BJ (cell line): ENCODE measurements at regions not wholly inside any gene's neighbourhood (a gene's known extent, or its start where the extent isn't known, plus 50 kb on each side); places are given as distances from the start of the nearest gene placed in this dataset.
"Not testable (repeated sequence)": the region's sequence is repeated elsewhere in the genome, so short reads cannot be mapped to it uniquely, and the experiment has no call there.

Experiments used
- CTCF ChIA-PET: fragments of 350-600 bp; formaldehyde crosslinking; extraction: SDS; loops from one replicate; lab custom pipeline; 2021; ENCODE audit warnings: antibody characterized with exemption, inconsistent platforms; lab: Yijun Ruan, JAX
- POLR2A ChIA-PET: fragments of 300-600 bp; sonication (Branson Sonifier 250); formaldehyde crosslinking; extraction: SDS; loops from one replicate; lab custom pipeline; 2021; ENCODE audit warnings: antibody characterized with exemption; lab: Charles Lee
- DNase-seq: peaks from one replicate; pipeline ENCODE4 v3.0.0-alpha.2; 2011; ENCODE audit warnings: low read depth
- H3K27me3 ChIP-seq: 2 replicates; pipeline ENCODE4 v1.6.0; 2011; ENCODE audit warnings: low read length; ENCODE audit not compliant: control insufficient read depth, insufficient read depth
- H3K36me3 ChIP-seq: 2 replicates; pipeline ENCODE4 v1.5.1; 2011; ENCODE audit warnings: low read length; ENCODE audit not compliant: control insufficient read depth, insufficient read depth
- H3K4me3 ChIP-seq: 2 replicates; pipeline ENCODE4 v1.5.1; 2011; ENCODE audit warnings: low read depth, mild to moderate bottlenecking, control low read depth, low read length
- CTCF ChIP-seq: IDR thresholded peaks from 2 replicates; pipeline ENCODE4 v1.5.1; 2011; ENCODE audit warnings: low read depth, mild to moderate bottlenecking, control low read depth, inconsistent platforms, low read length, moderate library complexity; ENCODE audit not compliant: insufficient read depth

DNA sequence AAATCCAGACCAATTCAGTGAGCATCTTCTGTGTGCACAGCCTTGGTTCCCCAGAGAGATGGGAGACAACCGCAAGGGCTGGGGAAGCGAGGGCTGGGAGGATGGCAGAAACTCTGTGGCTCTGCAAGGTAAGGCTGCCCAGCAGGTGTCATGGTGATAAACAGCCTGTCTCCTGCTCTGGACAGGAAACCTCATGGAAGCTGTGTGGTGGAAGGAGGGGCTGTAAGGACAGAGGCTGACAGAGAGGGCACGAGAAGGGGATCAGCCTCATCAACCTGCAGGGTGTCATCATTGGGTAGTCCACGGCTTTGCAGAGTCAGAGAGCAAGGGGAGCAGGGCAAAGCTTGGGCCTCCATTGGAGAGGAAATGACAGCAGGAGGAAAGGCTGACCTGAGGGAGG is 138.4 kb upstream of the CADM1 start:
- ChIA-PET POLR2A (interaction anchor here (0.6 kb wide), 1 partner anchor 31 kb away, joined by 3 read pairs; no protein-coding TSS in a partner anchor), CTCF (interaction anchor here (1.1 kb wide), 1 partner anchor 574 kb away, joined by 3 read pairs; no protein-coding TSS in a partner anchor)
- H3K4me3 ChIP-seq, result no peak overlapping the region
- DNase-seq, result no peak
- H3K27me3 ChIP-seq, result peaks cover 36% of the 10 kb centered on the region
- TF ChIP-seq CTCF, result no peak
- no peaks in the 10 kb centered on the region for H3K36me3 ChIP-seq

- H3K27me3 ChIP-seq, result peaks cover 10% of the 10 kb centered on the region
- POLR2A ChIA-PET, result no interaction called here
- TF ChIP-seq CTCF, result no peak
- DNase-seq, result no peak
- CTCF ChIA-PET, result interaction anchor here (0.6 to 1.3 kb wide), 2 partner anchors 14 to 210 kb away, joined by 3 read pairs; no protein-coding TSS in a partner anchor
- H3K4me3 ChIP-seq, result no peak overlapping the region
- H3K36me3 ChIP-seq, result no peaks in the 10 kb centered on the region
Measured at GRCh38 chr11:115637599-115638241, 133.5 kb upstream of the CADM1 start.

DNA sequence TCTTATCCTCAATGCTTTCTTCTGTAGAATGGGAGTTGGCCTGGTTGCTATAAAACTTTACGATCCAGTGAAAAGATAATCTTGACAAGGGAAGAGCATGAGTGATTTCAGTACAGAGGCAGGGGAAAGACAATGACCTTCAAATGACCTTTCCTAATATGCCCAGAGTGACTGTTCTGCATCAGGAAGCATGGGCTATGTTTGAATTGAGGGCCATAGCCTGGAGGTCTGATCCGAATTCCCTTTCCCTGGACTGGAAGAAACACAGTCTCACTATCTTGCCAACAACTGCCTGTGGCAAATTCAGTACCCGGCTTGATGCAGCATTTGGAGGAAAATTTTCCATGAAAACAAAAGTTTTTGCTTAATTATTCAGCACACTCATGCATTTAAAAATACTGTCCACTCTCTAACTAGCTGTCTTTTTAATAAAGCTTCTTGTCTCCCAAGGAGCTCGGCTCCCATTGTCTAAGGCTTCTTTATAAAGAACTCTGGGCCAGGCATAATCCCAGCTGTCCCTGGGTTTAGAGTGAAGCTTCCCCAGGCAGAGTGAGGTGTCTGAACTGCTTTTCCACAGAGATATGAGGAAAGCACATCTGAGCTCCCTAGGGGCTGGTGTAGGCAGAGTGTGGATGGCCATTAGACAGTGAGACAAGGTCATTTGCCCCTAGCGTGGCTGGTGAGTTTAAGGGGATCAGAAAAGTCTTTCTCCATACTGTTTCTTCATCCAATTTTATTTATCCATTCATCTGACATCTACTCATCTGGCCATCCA is 132.7 kb upstream of the CADM1 start:
- DNase-seq, result no peak
- TF ChIP-seq CTCF, result no peak
- Histone ChIP-seq H3K4me3 (no peak overlapping the region), H3K27me3 (peaks cover 9% of the 10 kb centered on the region), H3K36me3 (no peaks in the 10 kb centered on the region)
- CTCF ChIA-PET, result interaction anchor here (0.6 kb wide), 1 partner anchor 211 kb away, joined by 3 read pairs; no protein-coding TSS in a partner anchor
- POLR2A ChIA-PET, result no interaction called here

- H3K36me3 ChIP-seq, POLR2A ChIA-PET, DNase-seq, CTCF ChIA-PET, H3K4me3 ChIP-seq: not testable (repeated sequence)
- peaks cover 12% of the 10 kb centered on the region for H3K27me3 ChIP-seq
Measured at GRCh38 chr11:115633977-115634376, 129.8 kb upstream of the CADM1 start.

- TF ChIP-seq CTCF, result no peak
- Histone ChIP-seq H3K36me3 (no peaks in the 10 kb centered on the region), H3K27me3 (peaks cover 12% of the 10 kb centered on the region), H3K4me3 (no peak overlapping the region)
- ChIA-PET POLR2A (no interaction called here), CTCF (no interaction called here)
- DNase-seq, result no peak
Measured at GRCh38 chr11:115632061-115632460, 127.8 kb upstream of the CADM1 start.
